ENCODE measurements at regions not wholly inside any gene's neighbourhood (a gene's known extent, or its start where the extent isn't known, plus 50 kb on each side); places are given as distances from the start of the nearest gene placed in this dataset.

DNA sequence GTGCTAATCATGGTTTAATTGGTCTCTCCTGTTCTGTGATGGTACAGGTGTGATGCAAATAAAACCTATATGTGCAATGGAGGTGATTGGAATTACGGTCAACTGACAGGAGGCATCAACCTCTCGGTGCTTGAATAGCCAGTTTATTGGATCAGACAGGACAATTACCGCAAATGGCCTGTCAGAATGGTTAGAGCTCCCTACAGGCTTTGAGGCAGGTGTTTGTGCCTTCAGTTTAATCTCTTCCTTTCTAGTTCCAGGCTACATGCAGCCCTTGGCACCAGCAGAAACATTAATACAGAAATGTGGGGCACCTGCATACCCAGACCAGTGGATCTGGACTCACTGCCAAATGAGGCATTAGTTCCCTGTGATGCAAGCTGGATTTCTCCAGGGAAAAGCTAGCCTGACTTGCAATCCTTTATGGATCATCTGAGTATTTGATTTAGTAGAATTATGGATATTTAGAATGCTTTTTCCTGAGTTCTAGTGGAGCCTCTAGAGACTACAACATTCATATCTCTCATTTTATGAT is 128.6 kb downstream of the MAT2B start:
- Histone ChIP-seq H3K27me3 (ENCODE audit: control insufficient read depth in 2 of 2, insufficient read depth in 2 of 2, low read length in 2 of 2) (no peaks in the 10 kb centered on the region), H4K20me1 (ENCODE audit: insufficient read depth, low read length) (no peaks in the 10 kb centered on the region), H2AFZ (ENCODE audit: insufficient read depth, low read depth, low read length, poor library complexity, severe bottlenecking) (no peak overlapping the region), H3K9me3 (replicated peaks in 1 of 2; ENCODE audit: control insufficient read depth in 1 of 2, insufficient read depth in 1 of 2, low read length in 2 of 2) (no peaks in the 10 kb centered on the region), H3K27ac (ENCODE audit: low read depth in 1 of 2, low read length in 2 of 2) (no peak overlapping the region), H3K4me3 (replicated peaks in 1 of 3; ENCODE audit: low read depth in 2 of 3, low read length in 3 of 3) (no peak overlapping the region), H3K79me2 (ENCODE audit: insufficient read depth, low read length) (no peaks in the 10 kb centered on the region), H3K4me2 (replicated peaks; ENCODE audit: extremely low read depth, low read length, poor library complexity, severe bottlenecking) (no peak overlapping the region), H3K9ac (ENCODE audit: insufficient read depth, low read length, poor library complexity, severe bottlenecking) (no peak overlapping the region), H3K4me1 (ENCODE audit: control insufficient read depth in 1 of 2, insufficient read depth in 2 of 2, low read length in 2 of 2) (no peaks in the 10 kb centered on the region), H3K36me3 (replicated peaks in 1 of 2; ENCODE audit: control insufficient read depth in 1 of 2, insufficient read depth in 2 of 2, low read length in 2 of 2) (no peaks in the 10 kb centered on the region)
- H3K4me1 Mint-ChIP-seq, result no peaks in the 10 kb centered on the region
- WGBS (ENCODE audit: insufficient coverage), result 89% methylated on average over 3 of the region's 3 CpGs
- H3K4me3 Mint-ChIP-seq, result no peak overlapping the region
- TF ChIP-seq CTCF (IDR thresholded peaks at IDR 0.05), result no peak
- H3K36me3 Mint-ChIP-seq, result no peaks in the 10 kb centered on the region
- peaks cover 0 to 12% (median 3%) of the 10 kb centered on the region in 7 donors for H3K9me3 Mint-ChIP-seq
- intact Hi-C loops (cut with micrococcal nuclease), result no loop called here
- H3K27ac Mint-ChIP-seq, result no peak overlapping the region
- H3K27me3 Mint-ChIP-seq (ENCODE audit: low read depth in 3 of 3), result peaks cover 0 to 5% (median 0%) of the 10 kb centered on the region in 3 donors
- DNase-seq, result no peak

DNA sequence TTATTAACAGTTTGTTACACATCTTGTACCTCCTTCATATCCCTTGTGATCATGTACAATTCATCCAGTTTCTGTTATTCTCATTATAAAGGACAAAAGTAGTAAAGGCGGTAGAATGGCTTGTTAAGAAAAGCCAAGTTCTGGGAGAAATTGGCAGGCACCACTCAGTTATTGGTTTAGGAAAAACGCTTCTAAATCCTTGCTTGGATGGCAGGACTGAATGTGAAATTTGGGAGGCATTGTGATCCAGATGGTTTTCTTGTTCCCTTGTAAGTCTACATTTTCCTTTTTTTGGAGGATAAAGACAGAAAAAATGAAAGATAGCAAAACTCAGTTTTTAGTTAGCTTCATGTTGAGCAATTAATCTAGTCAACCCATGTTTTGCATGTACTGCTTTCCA is 130.2 kb downstream of the MAT2B start:
- 95% methylated on average over 2 of the region's 2 CpGs for WGBS (ENCODE audit: insufficient coverage)
- intact Hi-C loops (cut with micrococcal nuclease), result no loop called here
- Mint-ChIP-seq H3K9me3 (peaks cover 0 to 6% (median 0%) of the 10 kb centered on the region in 7 donors), H3K4me1 (no peaks in the 10 kb centered on the region), H3K4me3 (no peak overlapping the region), H3K27me3 (ENCODE audit: low read depth in 3 of 3) (peaks cover 0 to 5% (median 0%) of the 10 kb centered on the region in 3 donors), H3K36me3 (no peaks in the 10 kb centered on the region), H3K27ac (no peak overlapping the region)
- no peaks in the 10 kb centered on the region for H4K20me1 ChIP-seq (ENCODE audit: insufficient read depth, low read length)
- H3K9me3 ChIP-seq (replicated peaks in 1 of 2; ENCODE audit: control insufficient read depth in 1 of 2, insufficient read depth in 1 of 2, low read length in 2 of 2), result no peaks in the 10 kb centered on the region
- H3K79me2 ChIP-seq (ENCODE audit: insufficient read depth, low read length), result no peaks in the 10 kb centered on the region
- no peak overlapping the region for H2AFZ ChIP-seq (ENCODE audit: insufficient read depth, low read depth, low read length, poor library complexity, severe bottlenecking)
- TF ChIP-seq CTCF (IDR thresholded peaks at IDR 0.05), result no peak
- no peaks in the 10 kb centered on the region for H3K4me1 ChIP-seq (ENCODE audit: control insufficient read depth in 1 of 2, insufficient read depth in 2 of 2, low read length in 2 of 2)
- no peaks in the 10 kb centered on the region for H3K36me3 ChIP-seq (replicated peaks in 1 of 2; ENCODE audit: control insufficient read depth in 1 of 2, insufficient read depth in 2 of 2, low read length in 2 of 2)
- no peak overlapping the region for H3K9ac ChIP-seq (ENCODE audit: insufficient read depth, low read length, poor library complexity, severe bottlenecking)
- DNase-seq, result no peak
- H3K4me2 ChIP-seq (replicated peaks; ENCODE audit: extremely low read depth, low read length, poor library complexity, severe bottlenecking), result no peak overlapping the region
- no peak overlapping the region for H3K4me3 ChIP-seq (replicated peaks in 1 of 3; ENCODE audit: low read depth in 2 of 3, low read length in 3 of 3)
- no peaks in the 10 kb centered on the region for H3K27me3 ChIP-seq (ENCODE audit: control insufficient read depth in 2 of 2, insufficient read depth in 2 of 2, low read length in 2 of 2)
- H3K27ac ChIP-seq (ENCODE audit: low read depth in 1 of 2, low read length in 2 of 2), result no peak overlapping the region

Data from CD14-positive monocyte (primary cell).